ENCODE measurements at regions not wholly inside any gene's neighbourhood (a gene's known extent, or its start where the extent isn't known, plus 50 kb on each side); places are given as distances from the start of the nearest gene placed in this dataset.

DNA sequence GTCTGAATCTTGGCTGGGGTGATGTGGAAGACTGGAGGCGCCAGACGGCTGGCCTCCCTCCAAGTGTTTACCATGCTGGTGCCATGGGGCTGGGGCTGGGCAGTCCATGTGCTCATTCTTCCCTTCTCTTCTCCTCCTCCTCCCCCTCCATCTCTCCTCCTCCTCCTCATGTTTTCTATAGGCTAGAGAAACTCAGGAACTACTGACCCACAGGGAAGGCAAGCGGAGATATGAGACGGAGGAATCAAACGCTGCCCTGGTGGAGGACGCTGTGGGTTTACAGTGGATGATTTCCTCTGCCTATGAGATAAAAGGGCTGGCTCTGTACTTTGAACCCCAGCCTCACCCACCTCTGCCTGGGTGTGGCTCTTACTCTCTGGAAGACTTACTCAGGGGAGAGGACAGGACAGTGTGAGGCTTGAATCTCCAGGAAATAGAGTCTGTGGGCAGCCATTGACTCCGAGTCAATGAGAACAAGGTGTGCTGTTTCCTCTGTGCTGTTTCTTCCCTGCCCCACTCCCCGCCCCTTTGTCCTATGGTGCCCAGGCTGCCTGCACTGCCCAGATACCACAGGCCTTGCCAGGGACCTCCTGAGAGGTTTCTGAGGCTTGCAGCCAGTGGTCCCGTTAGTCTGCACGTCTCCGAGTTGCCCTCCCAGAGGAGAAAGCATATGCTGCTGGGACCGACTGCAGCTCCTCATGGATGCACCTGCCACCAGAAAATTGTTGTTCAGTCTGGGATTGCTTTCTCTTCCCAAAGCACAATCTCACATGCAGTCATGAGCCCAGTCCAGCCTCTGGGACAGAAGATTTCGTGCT is 132.6 kb upstream of the ARHGAP5 start:
- no peak for DNase-seq

DNA sequence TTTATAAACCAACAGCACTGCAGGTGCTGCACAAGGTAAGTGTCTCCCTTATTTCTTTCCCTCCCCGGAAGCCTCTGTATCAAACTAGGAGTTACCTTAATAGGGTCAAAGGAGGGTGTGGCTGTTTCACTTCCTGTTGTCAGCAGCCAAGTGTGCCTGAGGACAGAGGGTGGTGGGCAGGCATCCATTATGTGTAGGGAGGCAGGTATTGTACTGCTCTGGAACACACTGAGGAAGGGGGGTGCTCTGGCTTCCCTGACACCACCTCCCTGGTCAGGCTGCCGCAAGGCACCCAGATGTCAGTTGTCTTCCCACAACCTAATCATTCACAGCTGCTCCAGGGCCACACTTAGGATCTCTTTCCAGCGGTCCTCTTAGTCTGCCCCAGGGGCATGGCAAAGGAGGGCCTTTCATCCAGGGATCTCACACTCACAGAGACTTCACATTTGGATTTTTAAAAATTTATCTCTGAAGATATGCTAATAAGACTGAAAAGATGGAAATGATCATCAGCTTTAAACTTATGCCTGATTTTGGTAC is 132.0 kb upstream of the ARHGAP5 start:
- DNase-seq: no peak

DNA sequence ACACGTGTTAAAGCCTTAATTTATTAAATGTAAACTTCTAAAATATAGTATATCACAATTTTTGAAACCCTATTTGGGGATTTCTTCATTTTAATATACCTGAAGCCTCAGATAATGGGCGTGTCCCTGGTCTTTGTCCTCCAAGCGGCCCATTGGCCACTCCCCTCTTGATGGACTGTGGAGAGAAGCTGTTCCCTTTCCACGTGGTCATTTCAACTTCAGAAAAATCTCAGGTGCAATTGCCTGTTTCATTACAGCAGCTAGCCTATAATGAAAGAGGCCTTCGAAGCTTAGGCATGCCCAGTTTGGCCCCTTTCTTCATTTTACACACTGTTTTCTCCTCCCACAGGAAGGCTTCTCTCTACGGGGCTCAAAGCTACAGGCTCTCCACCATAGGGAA is 131.4 kb upstream of the ARHGAP5 start:
- no peak for DNase-seq

DNA sequence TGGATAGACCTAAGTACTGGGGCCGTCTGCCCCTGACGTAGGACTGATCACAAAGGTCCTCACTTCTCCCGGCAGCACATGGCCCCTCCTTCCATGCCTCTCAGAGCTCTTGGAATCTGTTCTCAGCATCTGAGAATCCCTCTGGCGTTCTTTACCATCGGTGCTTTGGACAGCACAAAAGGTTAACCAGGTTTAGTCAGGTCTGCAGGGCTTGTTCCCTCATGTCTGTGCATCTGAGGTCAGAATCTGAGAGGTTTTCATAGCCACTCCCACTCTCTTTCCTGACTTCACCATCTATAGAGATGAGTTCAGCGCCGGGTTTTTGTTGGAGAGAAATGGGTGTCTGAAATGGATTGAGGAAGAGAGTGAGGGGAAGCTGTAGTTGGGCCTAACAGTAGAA is 130.0 kb upstream of the ARHGAP5 start:
- DNase-seq: no peak

DNA sequence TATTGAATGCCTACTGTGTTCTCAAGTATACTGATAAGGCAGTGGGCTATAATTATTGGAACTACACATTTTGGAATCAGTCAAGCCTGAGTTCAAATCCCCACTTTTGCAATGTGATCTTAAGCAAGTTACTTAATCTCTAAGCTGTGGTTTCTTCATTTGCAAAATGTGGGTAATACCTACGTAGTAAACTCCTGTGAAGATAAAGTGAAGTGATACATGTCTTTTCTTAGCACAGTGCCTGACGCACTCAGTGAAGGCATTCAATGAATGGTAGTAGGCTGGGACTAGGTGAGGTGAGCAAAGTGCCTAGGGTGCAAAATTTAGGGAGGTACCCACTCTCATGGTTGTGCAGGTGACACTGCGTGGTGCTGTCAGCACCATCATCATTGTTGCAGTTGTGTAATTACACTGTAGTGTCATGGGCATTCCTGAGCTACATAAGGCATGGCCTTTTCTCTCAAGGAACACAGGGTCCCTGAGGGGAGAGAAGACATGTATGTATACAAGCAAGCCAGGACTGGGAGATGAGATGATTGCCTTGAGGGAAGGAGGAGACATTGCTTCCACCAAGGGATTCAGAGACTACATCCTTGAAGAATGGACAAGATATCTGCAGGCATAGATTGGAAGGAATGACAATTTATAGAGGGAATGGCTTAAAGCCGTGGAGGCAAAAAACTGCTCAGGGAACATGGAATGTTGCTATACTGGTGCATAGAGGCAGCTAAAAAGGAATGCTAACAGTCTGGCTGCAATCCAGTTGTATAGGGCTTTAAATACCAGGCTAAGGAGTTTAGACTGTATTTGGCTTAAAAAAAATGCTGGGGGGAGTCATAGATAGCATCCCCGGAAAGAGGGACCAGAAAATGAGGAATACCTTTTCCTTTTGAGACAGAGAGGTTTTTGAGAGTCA is 129.2 kb upstream of the ARHGAP5 start:
- DNase-seq: no peak

DNA sequence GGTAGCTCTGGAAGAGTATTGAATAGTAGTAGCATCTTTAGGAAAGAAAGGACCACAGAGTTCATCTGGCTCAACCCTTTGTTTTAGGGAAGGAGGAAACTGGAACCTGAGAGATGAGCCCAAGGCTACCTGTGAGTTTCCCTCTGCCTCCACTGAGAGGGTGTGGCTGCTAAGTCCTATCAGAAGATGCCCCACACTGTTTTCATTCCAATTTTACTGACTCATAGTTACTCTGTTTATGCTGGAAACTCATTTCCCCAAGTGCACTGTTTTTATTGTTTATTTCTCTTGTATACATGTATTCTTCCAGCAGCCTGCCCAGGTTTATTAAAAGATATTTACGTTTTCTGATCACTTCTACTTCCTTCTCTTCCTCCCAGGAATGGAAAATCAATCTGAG is 127.4 kb upstream of the ARHGAP5 start:
- DNase-seq: no peak

DNA sequence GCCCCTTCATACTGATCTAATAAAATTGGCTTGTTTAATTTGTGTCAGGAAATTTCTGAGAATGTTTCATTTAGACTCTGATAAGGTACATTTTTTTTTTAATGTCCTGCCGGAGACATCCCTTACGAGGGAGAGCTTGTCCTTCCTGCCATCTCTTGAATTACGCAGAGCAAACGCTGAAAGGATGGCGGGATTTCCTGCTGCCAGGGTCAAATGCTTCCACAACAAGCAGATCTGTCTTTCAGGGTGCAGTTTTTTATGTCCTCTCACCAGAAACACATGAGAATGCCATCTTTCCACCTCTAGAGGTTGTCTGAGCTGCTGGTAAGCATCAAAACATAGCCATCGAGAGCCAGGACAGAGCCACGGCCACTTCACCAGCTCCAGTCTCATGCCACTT is 126.8 kb upstream of the ARHGAP5 start:
- no peak for DNase-seq

DNA sequence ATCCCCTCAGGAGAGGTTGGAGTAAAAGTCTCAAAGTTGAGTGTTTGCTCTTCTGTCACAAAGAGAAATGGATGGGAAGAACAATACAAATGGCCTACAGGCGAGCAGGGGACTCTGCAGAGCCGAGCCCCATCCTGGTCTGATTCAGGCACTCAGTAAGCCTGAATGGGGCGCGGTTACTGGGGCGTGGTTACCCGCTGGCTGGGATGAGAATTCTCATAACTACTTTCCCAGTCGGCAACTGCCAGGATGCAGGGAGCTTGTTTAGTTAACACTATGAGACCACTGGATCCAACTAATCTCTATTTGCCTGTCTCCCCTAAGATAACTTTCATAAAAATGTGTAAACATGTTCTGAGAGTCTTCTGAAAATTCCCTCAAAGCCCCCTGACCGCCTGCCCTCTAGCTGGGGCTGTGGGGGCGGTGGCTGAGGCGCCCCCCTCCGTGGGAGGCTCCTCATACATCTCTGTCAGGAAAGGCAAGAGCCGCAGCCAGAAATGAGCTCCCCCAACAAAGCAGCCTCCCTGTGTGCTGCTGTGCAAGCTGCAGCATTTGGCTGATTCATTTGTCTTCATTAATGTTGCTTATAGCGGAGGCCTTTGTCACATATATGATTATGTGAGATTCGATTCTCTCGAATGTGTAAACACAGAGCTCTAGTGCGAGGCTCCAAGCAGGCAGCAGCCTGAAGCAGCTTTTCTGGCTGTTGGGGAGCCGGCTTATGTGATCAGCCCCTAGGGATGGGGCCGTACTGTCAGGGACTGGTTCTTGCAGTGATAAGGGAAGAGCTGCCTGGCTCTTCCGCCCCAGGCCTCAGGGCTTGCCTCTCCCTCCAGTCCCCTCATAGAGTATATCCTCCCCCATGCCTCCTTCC is 126.1 kb upstream of the ARHGAP5 start:
- DNase-seq: no peak

DNA sequence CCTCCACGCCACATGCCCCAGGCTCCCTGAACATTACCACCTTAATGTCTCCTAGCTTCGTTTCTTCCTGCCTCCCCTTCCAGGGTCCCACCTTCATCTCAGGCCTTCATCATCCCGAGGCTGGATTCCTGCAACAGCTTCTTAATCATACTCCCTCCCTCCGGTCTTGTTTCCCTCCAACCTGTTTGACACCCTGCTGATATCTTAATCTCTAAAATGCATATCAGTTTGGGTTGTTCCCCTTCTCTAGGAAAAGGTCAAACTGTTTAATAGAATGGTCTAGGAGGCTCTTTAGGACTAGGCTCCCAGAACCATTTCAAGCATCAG is 125.5 kb upstream of the ARHGAP5 start:
- no peak for DNase-seq

DNA sequence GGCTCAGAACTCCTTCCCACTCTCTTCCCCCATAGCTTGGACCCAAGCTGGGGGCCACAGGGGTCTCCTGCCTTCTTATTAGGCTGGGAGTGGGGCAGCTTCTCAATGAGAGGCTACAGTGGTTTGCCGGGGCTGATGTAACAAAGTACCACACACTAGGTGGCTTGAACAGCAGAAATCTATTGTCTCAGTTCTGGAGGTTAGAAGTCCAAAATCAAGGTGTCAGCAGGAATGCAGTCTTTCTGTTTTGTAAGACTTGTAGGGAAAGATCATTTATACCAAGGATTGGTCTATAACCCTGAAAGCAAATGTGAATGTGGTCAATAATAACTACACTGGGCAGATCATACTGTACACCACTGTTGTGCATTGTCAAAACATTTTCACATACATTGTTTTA is 124.5 kb upstream of the ARHGAP5 start:
- DNase-seq: no peak

DNA sequence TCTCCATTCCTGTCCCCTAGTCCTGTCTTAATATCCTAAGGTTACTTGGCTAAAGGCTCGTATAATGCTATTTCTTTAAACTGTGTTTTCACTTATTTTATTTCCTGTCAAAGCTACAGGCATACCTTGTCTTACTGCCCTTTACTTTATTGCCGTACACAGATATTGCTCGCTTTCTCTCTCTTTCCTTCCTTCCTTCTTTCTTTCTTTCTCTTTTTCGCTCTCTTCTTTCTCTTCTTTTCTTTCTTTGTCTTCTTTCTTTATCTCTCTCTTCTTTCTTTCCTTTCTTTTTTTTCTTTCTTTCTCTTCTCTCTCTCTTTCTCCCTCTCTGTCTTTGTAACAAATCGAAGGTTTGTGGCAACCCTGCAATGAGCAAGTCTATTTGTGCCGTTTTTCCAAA is 123.9 kb upstream of the ARHGAP5 start:
- no peak for DNase-seq

DNA sequence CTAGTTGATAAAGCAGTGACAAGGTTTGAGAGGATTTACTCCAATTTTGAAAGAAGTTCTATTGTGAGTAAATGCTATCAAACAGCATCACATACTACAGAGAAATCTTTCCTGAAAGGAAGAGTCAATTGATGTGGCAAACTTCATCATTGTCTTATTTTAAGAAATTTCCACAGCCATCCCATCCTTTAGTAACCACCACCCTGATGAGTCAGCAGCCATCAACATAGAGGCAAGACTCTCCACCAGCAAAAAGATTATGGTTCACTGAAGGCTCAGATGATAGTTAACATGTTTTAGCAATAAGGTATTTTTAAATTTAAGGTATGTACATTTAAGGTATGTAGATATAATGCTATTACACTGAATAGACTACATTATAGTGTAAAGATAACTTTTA is 122.1 kb upstream of the ARHGAP5 start:
- DNase-seq: no peak

DNA sequence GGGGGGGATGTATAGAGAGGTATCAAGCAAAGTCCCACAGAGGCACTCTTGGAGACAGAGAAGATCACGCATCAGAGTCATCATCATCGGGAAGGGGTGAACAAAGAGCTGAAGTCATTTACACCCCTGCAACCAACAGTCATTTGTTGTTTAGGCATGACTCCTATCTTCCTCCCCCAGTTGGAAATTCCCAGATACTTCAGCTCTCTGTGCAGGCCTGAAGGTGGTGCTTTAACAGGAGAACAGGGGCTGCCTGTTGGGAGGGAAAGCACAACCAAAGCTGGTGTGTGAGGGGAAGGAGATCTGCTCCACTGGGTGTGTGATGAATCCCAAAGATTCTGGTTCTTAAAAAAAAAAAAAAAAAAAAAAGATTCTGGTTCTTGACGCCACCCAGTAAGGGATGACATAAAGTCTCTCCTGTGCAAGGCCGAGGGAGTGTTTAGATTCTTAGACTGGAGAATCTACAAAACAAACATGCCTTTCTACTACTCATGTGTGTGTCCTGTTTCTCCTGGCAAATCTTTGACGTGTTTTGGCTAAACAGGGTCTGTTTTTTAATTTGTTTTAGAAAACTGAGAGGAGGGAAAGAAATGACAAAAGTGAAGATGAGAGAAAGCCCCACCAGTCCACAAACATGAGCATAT is 121.0 kb upstream of the ARHGAP5 start:
- no peak for DNase-seq

DNA sequence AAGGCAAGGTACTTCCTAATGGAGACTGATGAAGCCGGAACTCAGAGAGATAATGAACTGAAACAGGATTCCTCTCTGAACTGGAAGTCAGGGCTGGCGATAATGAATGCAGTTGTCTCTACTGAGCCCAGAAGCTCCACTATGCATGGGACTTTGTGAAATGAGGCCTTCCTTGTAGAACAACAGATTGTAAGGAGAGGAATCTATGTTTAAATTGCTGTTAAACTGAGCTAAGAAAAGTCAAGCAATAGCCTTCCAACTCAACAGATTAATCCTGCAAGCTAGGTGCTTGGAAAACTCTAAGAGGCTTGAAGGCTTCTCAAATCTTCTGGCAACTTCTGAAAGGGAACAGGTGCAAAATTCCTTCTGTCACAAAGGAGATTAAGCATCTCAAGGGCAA is 119.5 kb upstream of the ARHGAP5 start:
- no peak for DNase-seq

DNA sequence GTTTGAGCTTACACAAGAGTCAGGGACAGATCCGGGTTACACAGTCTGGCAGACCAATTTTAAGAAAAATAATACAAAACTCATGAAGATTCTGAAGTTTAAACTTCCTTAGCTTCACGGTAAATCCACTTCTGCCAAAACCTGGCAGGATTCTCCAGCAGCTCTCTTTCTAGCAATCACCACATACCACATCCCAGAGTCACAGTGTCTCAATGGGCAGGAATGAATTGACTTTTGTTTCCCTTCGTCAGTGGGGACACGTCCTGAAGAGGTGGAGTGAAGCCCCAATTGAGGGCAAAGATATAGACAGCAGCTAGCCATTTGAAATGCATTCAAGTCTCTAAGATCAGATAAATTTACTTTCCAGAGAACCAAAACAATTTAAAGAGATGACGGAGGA is 117.1 kb upstream of the ARHGAP5 start:
- no peak for DNase-seq

DNA sequence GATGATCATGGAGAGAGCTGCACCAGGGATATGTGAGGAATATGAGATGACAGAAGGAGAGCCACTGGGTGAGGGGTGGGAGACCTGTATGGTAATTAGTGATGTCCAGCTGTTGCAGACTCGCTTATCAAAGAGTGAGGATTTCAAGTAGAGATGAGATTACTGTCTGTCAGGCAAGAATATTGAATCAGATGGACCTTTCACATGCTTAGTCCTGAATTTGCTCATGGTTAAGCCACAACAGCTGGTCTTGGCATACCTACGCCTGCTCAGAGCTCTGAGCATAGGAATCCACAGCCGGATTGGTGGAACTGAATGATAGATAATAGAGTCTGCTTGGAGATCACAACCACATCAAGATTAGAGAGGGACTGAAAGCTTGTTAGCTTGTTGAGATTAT is 115.2 kb upstream of the ARHGAP5 start:
- DNase-seq: no peak

DNA sequence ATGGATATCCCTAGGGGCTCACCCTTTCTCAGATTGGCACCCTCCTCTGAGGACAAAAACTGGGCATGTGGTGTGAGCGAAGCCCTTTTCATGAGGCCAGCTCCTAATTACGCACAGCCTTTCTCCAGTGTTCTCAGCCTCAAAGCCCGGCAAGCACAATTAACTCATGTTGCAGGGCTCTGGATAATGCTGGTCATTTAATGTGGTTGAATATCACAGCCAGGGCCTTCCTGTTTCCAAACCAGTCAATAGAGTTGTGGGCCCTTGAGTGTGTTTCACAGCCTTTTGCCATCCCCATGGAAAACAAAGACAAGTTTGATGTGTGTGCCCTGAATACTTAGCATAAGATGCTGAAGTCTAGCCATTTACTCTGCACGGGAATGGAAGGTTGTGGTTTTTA is 114.2 kb upstream of the ARHGAP5 start:
- DNase-seq: no peak

DNA sequence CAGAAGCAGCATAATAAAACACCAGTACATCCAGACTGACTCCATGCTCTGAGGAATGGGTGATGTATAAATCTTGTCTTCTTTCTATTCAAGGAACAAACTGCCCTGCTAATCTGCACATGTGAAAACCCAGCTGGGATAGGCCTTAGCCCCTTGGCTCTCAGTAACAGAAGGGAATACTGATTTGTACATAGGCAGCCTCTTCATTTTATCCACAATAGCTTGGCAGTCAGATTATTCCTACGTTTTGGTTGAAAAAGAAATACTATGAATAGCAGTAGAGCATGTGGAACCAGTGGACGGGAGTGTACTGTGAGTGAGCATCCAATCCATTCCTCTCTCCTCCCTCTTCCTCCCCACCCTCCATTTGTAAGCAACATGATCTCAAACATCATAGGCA is 113.5 kb upstream of the ARHGAP5 start:
- no peak for DNase-seq

DNA sequence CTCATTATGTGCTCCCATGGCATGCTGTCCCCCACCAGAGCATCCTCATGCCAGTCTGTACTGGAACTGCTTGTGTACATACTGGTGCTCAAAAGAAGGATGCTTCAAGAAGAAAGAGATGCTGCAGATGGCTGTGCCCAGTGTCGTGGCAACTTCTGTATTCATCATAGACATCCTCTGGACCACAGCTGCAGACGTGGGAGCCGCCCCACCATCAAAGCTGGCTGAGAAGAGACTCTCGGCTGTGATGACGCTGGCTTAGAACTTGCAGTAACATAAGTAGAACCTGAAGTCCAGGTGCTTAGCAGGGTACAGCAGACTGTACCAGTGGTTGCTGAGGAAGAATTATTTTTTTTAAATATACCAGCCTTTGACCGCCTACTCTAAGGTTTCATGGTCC is 112.6 kb upstream of the ARHGAP5 start:
- no peak for DNase-seq

DNA sequence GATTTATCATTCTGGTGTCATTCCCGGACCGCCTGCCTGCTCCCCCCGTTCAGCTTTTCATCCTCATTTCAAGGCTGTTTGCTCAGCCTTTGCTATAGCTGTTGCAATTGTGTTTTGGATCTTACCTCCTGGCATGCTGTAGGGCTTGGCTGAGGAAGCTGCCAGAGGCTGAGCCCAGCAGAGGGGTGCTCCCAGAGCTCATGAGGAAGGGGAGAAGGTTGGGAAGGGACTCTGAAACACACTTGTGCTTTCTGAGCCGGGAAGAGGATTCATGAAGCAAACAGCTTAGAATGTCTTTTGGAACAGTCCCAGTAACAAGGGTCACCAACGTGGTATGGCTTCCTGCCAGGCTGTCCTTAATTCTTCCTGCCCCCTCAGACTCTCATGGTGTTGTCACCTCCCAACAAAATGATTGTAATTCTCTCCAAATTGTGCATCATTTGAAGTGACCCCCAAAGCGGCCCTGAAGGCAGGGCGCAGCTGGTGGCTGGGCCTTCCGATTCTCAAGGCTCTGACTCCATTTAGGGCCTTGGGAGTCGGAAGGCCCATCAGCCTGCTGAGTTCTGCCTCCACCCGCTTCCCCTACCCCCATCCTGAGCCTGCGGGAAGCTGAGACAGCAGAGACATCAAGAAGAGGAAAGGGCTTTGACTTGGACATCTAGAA is 111.9 kb upstream of the ARHGAP5 start:
- DNase-seq: no peak

DNA sequence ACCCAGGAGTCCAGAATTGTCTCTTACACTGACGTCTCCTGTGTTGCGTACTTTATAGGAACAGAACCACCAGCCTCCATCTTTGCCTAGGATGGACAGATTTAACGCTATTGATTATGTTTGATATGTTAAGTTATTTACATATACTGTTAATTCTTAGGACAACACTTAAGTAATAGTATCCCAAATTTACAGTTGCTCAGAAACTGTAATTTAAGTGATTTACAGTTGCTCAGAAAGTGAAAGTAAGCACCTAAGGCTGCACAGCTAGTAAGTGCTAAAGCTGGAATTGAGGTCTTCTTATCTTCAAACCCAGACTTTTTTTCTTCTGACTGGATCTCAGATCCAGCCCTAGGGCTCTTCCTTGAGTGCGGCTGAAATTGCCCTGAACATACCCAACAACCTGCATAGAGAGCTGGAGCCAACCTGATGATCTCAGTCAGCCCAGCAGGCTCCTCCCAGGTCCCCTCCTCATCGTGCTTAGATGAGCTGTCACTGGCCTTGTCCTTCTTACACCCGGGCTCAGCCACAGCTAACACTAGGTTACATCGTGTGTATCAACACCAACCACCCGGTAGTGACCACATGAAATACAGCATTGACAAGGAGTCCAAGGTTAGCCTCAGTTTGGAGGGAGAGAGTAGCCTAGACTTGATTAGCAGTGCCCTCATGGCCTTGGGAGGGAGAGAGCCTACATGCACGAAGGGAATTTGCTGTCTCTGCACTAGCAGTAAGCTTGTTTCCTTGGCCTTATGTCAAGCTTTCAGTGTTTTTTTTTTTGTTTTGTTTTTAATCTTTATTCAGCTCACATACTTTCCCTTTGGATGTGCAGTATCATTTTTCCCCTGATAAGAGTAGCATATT is 111.1 kb upstream of the ARHGAP5 start:
- DNase-seq: no peak
